Endothelial cell of umbilical vein (primary cell): ENCODE measurements at regions not wholly inside any gene's neighbourhood (a gene's known extent, or its start where the extent isn't known, plus 50 kb on each side); places are given as distances from the start of the nearest gene placed in this dataset.

Experiments
- BruUV-seq: library from RNA; stranded (reverse); fragments of 400-500 nt; replicated peaks from 2 replicates; lab custom pipeline; 2021; lab: Mats Ljungman, UMichigan
- CTCF ChIA-PET: fragments of 300-600, 350-600 bp; sonication (Branson Sonifier 250); formaldehyde crosslinking; loops from one replicate; lab custom pipeline; 2021; ENCODE audit warnings: antibody characterized with exemption, inconsistent platforms; lab: Charles Lee
- POLR2A ChIA-PET: fragments of 300-600, 350-600 bp; sonication (Branson Sonifier 250); formaldehyde crosslinking; loops from one replicate; lab custom pipeline; 2021; ENCODE audit warnings: antibody characterized with exemption, inconsistent platforms; lab: Charles Lee
- DNase-seq: peaks from one replicate; pipeline ENCODE4 v3.0.0-alpha.2; 2011; ENCODE audit warnings: low read depth, low spot score
- FAIRE-seq: peaks from 2 replicates; lab custom pipeline; 2011; peaks lifted over from hg19 to GRCh38; lab: Jason Lieb, UNC
- H2AFZ ChIP-seq: 2 replicates; pipeline ENCODE4 v1.6.0; 2012; ENCODE audit warnings: low read depth, low read length, control low read depth, inconsistent platforms
- H3K27ac ChIP-seq: 2 replicates; pipeline ENCODE4 v1.5.1; 2011; ENCODE audit warnings: low read depth, mild to moderate bottlenecking, control low read depth, low read length, moderate library complexity; ENCODE audit not compliant: insufficient read depth
- H3K27me3 ChIP-seq, 2 experiments: 2 replicates each; pipeline versions ENCODE4 v1.6.0 to v1.6.1; 2011; ENCODE audit warnings: low read length in 2 of 2, mixed read lengths in 1 of 2; ENCODE audit not compliant: control insufficient read depth in 2 of 2, insufficient read depth in 2 of 2
- H3K36me3 ChIP-seq, 2 experiments: 2 replicates in 1 of 2; 3 replicates in 1 of 2; pipeline ENCODE4 v1.5.1; 2011; ENCODE audit warnings: low read length in 2 of 2, mild to moderate bottlenecking in 1 of 2, moderate library complexity in 1 of 2; ENCODE audit not compliant: control insufficient read depth in 2 of 2, insufficient read depth in 2 of 2; ENCODE audit errors: extremely low read depth in 1 of 2
- H3K4me1 ChIP-seq: 3 replicates; pipeline ENCODE4 v1.5.1; 2011; ENCODE audit warnings: mild to moderate bottlenecking, low read length; ENCODE audit not compliant: control insufficient read depth, insufficient read depth; ENCODE audit errors: extremely low read depth
- H3K4me2 ChIP-seq: 2 replicates; pipeline ENCODE4 v1.6.1; 2011; ENCODE audit warnings: low read length, control low read depth, mixed read lengths; ENCODE audit not compliant: insufficient read depth
- H3K4me3 ChIP-seq, 3 experiments: fragments of 200-600 bp in 1 of 3; sonication (generic), shearing (Covaris generic) in 1 of 3; replicated peaks in 1 of 3; 2 replicates each; pipeline ENCODE4 v1.5.1; 2011 to 2016; ENCODE audit warnings: control low read depth in 3 of 3, low read length in 3 of 3, mild to moderate bottlenecking in 2 of 3, inconsistent platforms in 1 of 3, low read depth in 1 of 3, moderate library complexity in 1 of 3; ENCODE audit not compliant: insufficient read depth in 1 of 3
- H3K79me2 ChIP-seq: 2 replicates; pipeline ENCODE4 v1.6.0; 2012; ENCODE audit warnings: low read length, inconsistent platforms; ENCODE audit not compliant: control insufficient read depth, insufficient read depth
- H3K9ac ChIP-seq: replicated peaks from 2 replicates; pipeline ENCODE3; 2011; ENCODE audit warnings: low read length, control low read depth; ENCODE audit not compliant: insufficient read depth; ENCODE audit errors: extremely low read depth
- H3K9me1 ChIP-seq: replicated peaks from 3 replicates; pipeline ENCODE4 v1.6.0; 2011; ENCODE audit warnings: mild to moderate bottlenecking, low read length; ENCODE audit not compliant: control insufficient read depth, insufficient read depth; ENCODE audit errors: extremely low read depth
- H3K9me3 ChIP-seq: replicated peaks from 2 replicates; pipeline ENCODE4 v1.5.1; 2012; ENCODE audit warnings: low read length, inconsistent platforms; ENCODE audit not compliant: control insufficient read depth, insufficient read depth
- H4K20me1 ChIP-seq: replicated peaks from 2 replicates; pipeline ENCODE3; 2011; ENCODE audit warnings: mild to moderate bottlenecking, low read length; ENCODE audit not compliant: control insufficient read depth, insufficient read depth; ENCODE audit errors: extremely low read depth
- EZH2 ChIP-seq: IDR thresholded peaks from 2 replicates; pipeline ENCODE4 v1.6.1; 2012; ENCODE audit warnings: borderline replicate concordance, low read depth, mild to moderate bottlenecking, moderate library complexity, low read length, inconsistent platforms; ENCODE audit not compliant: severe bottlenecking
- FOS ChIP-seq: IDR thresholded peaks from 2 replicates; pipeline ENCODE4 v1.6.1; 2011; ENCODE audit warnings: mild to moderate bottlenecking, low read length, moderate library complexity, borderline replicate concordance; ENCODE audit not compliant: insufficient read depth
- GATA2 ChIP-seq: IDR thresholded peaks from 2 replicates; pipeline ENCODE4 v1.7.0; 2011; ENCODE audit warnings: low read depth, mild to moderate bottlenecking, moderate library complexity, mixed read lengths, low read length; ENCODE audit not compliant: insufficient read length, insufficient read depth
- JUN ChIP-seq: IDR thresholded peaks from 2 replicates; pipeline ENCODE4 v1.6.1; 2011; ENCODE audit warnings: borderline replicate concordance, low read depth; ENCODE audit not compliant: insufficient read length, insufficient read depth
- MYC ChIP-seq: IDR thresholded peaks from one replicate; pipeline ENCODE4 v1.6.1; 2011; ENCODE audit warnings: mild to moderate bottlenecking, low read depth, low read length
- POLR2A ChIP-seq: IDR thresholded peaks from 2 replicates; pipeline ENCODE4 v1.6.1; 2012; ENCODE audit warnings: low read depth, mild to moderate bottlenecking, control low read depth, low read length
- POLR2AphosphoS5 ChIP-seq: IDR thresholded peaks from 2 replicates; pipeline ENCODE4 v1.6.1; 2012; ENCODE audit warnings: low read depth, mild to moderate bottlenecking, control low read depth, low read length, moderate library complexity; ENCODE audit not compliant: insufficient read depth
- dilution Hi-C: fragments of 300-500 bp; cut with MboI; formaldehyde crosslinking; loops from one replicate; pipeline ENCODE4 v1.15.0; 2019; ENCODE audit warnings: low sequenced_read_pairs; ENCODE audit not compliant: extremely low pct_ligation_motif_present
- intact Hi-C: fragments of 100-400 bp; cut with micrococcal nuclease; formaldehyde crosslinking; loops from one replicate; pipeline ENCODE4 v1.10.0; 2022
- TF ChIP-seq, protein P1 (sequence below), 2 donors: IDR thresholded peaks; 1 replicate in 1 of 2; 2 replicates in 1 of 2; pipeline ENCODE4 v1.5.1; 2011; ENCODE audit warnings: low read length in 2 of 2, mild to moderate bottlenecking in 2 of 2, moderate library complexity in 2 of 2, control low read depth in 1 of 2, inconsistent platforms in 1 of 2, low read depth in 1 of 2; ENCODE audit not compliant: insufficient read depth in 1 of 2; ENCODE audit errors: extremely low read depth in 1 of 2
- TF ChIP-seq, protein P2 (sequence below): IDR thresholded peaks from 2 replicates; pipeline ENCODE4 v1.6.1; 2011; ENCODE audit not compliant: insufficient read depth, insufficient read length

GRCh38 chr4:104334410-104334809, 160.3 kb downstream of the CXXC4 start:
- no peaks in the 10 kb centered on the region for H3K79me2 ChIP-seq
- no peak overlapping the region for H3K4me3 ChIP-seq
- ChIA-PET CTCF (no interaction called here), POLR2A (no interaction called here)
- H3K27ac ChIP-seq, result no peak overlapping the region
- H3K4me2 ChIP-seq, result no peak overlapping the region
- no peaks in the 10 kb centered on the region for H3K36me3 ChIP-seq
- BruUV-seq, result no TSS peak
- no peaks in the 10 kb centered on the region for H3K27me3 ChIP-seq
- DNase-seq, result no peak
- dilution Hi-C loops (no loop called here), intact Hi-C loops (no loop called here)
- H3K9ac ChIP-seq, result no peak overlapping the region
- no peaks in the 10 kb centered on the region for H3K4me1 ChIP-seq
- TF ChIP-seq POLR2AphosphoS5 (no peak), POLR2A (no peak), JUN (no peak), EZH2 (no peak)
- TF ChIP-seq, protein P1, sequence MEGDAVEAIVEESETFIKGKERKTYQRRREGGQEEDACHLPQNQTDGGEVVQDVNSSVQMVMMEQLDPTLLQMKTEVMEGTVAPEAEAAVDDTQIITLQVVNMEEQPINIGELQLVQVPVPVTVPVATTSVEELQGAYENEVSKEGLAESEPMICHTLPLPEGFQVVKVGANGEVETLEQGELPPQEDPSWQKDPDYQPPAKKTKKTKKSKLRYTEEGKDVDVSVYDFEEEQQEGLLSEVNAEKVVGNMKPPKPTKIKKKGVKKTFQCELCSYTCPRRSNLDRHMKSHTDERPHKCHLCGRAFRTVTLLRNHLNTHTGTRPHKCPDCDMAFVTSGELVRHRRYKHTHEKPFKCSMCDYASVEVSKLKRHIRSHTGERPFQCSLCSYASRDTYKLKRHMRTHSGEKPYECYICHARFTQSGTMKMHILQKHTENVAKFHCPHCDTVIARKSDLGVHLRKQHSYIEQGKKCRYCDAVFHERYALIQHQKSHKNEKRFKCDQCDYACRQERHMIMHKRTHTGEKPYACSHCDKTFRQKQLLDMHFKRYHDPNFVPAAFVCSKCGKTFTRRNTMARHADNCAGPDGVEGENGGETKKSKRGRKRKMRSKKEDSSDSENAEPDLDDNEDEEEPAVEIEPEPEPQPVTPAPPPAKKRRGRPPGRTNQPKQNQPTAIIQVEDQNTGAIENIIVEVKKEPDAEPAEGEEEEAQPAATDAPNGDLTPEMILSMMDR (IDR thresholded peaks at IDR 0.05; ENCODE audit: extremely low read depth in 1 of 2, insufficient read depth in 1 of 2, low read depth in 1 of 2, low read length in 2 of 2), result no peak
- H3K9me3 ChIP-seq, result peaks cover 5% of the 10 kb centered on the region
- H4K20me1 ChIP-seq, result no peaks in the 10 kb centered on the region
- H2AFZ ChIP-seq, result no peak overlapping the region
- no peak for FAIRE-seq
- no peaks in the 10 kb centered on the region for H3K9me1 ChIP-seq

DNA sequence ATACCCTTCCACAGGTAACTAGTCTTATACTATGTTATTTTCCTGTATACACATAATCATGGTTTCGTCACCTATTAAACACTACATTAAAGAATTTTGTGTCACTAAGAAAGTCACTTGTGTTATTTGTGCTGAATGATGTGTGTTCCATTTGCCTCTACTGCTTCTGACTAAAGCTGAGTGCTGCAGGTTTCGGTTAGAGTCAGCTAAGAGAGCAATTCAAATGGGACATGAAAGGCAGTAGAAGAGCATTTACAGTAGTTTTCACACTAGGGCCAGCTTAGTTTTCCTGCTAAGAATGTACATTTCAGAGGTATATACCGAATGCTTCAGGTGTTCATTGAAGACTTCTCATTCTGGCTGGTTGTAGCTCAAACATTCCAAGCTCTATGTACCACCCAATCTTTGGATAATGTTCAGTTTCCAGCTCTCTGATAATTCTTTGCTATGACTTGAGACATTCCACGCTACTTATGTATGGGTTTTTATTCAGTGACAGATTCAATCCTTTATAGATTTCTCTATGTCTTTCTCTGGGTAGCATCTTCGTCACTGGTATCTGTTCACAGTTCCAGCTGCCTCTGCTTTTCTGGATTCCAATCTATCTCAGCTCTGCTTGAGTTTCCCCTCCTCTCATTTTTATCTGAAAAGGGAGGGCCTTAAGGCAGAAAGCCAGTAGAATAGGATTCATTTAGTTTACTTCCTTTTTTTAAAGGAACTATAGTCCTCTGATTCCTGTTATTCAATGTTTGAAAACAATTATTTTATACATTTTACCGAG, 164.4 kb downstream of the CXXC4 start:
- Histone ChIP-seq H3K27me3 (no peaks in the 10 kb centered on the region), H2AFZ (no peak overlapping the region), H3K27ac (no peak overlapping the region), H3K36me3 (no peaks in the 10 kb centered on the region), H3K4me1 (no peaks in the 10 kb centered on the region), H3K79me2 (no peaks in the 10 kb centered on the region), H3K4me3 (no peak overlapping the region), H3K4me2 (no peak overlapping the region), H3K9ac (no peak overlapping the region), H3K9me3 (peaks cover 2% of the 10 kb centered on the region), H3K9me1 (no peaks in the 10 kb centered on the region), H4K20me1 (no peaks in the 10 kb centered on the region)
- POLR2A ChIA-PET, result no interaction called here
- CTCF ChIA-PET, result no interaction called here
- intact Hi-C loops (no loop called here), dilution Hi-C loops (no loop called here)
- DNase-seq, result no peak
- TF ChIP-seq EZH2, result no peak
- TF ChIP-seq JUN, result no peak
- TF ChIP-seq POLR2AphosphoS5, result no peak
- TF ChIP-seq, protein P1 (IDR thresholded peaks at IDR 0.05; ENCODE audit: extremely low read depth in 1 of 2, insufficient read depth in 1 of 2, low read depth in 1 of 2, low read length in 2 of 2), result no peak
- TF ChIP-seq, protein P2, sequence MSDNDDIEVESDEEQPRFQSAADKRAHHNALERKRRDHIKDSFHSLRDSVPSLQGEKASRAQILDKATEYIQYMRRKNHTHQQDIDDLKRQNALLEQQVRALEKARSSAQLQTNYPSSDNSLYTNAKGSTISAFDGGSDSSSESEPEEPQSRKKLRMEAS, result no peak
- TF ChIP-seq GATA2, result no peak
- TF ChIP-seq MYC, result no peak
- TF ChIP-seq POLR2A, result no peak
- TF ChIP-seq FOS, result no peak
- no peak for FAIRE-seq
- BruUV-seq, result no TSS peak
